CD4-positive, alpha-beta T cell (primary cell): ENCODE measurements at regions not wholly inside any gene's neighbourhood (a gene's known extent, or its start where the extent isn't known, plus 50 kb on each side); places are given as distances from the start of the nearest gene placed in this dataset.

ENCODE experiments used
- ATAC-seq: fragments of 200-7000 bp; cut with Tn5 transposase; one replicate; pipeline ENCODE4 v1.10.0; 2022; ENCODE audit warnings: mild to moderate bottlenecking; ENCODE audit not compliant: poor library complexity
- CTCF ChIA-PET: fragments of 350-600 bp; sonication (Branson Sonifier 250); formaldehyde crosslinking; loops from one replicate; lab custom pipeline; 2021; ENCODE audit warnings: antibody characterized with exemption, inconsistent platforms; lab: Charles Lee
- POLR2A ChIA-PET: fragments of 350-600 bp; sonication (Branson Sonifier 250); formaldehyde crosslinking; loops from one replicate; lab custom pipeline; 2021; ENCODE audit warnings: antibody characterized with exemption, inconsistent platforms; lab: Charles Lee
- DNase-seq, 14 experiments: peaks; one replicate each; pipeline ENCODE4 v3.0.0-alpha.2; 2013 to 2020; ENCODE audit warnings: mixed read lengths in 2 of 14
- H3K27ac ChIP-seq, 2 donors: one replicate each; pipeline versions ENCODE4 v1.5.1 to v1.7.0; 2013; ENCODE audit warnings: low read length in 2 of 2, low read depth in 1 of 2, mild to moderate bottlenecking in 1 of 2
- H3K27me3 ChIP-seq, 2 experiments: 1 replicate in 1 of 2; 2 replicates in 1 of 2; pipeline versions ENCODE4 v1.6.1 to v1.7.0; 2013; ENCODE audit warnings: low read length in 2 of 2, control low read depth in 1 of 2, mild to moderate bottlenecking in 1 of 2, moderate library complexity in 1 of 2; ENCODE audit not compliant: insufficient read depth in 2 of 2, control insufficient read depth in 1 of 2
- H3K36me3 ChIP-seq: one replicate; pipeline ENCODE4 v1.6.1; 2013; ENCODE audit warnings: low read length, control low read depth; ENCODE audit not compliant: insufficient read depth
- H3K4me1 ChIP-seq: one replicate; pipeline ENCODE4 v1.6.1; 2013; ENCODE audit warnings: low read length, control low read depth; ENCODE audit not compliant: insufficient read depth
- H3K4me3 ChIP-seq: one replicate; pipeline ENCODE4 v1.5.1; 2013; ENCODE audit warnings: mild to moderate bottlenecking, low read length, moderate library complexity
- H3K9me3 ChIP-seq, 2 experiments: 1 replicate in 1 of 2; 2 replicates in 1 of 2; pipeline versions ENCODE4 v1.6.1 to v1.7.0; 2013; ENCODE audit warnings: low read length in 2 of 2, mild to moderate bottlenecking in 2 of 2, control low read depth in 1 of 2, moderate library complexity in 1 of 2; ENCODE audit not compliant: control insufficient read depth in 1 of 2, insufficient read depth in 1 of 2
- H3K27ac Mint-ChIP-seq: one replicate; pipeline ENCODE4 v1.8.0; 2020; ENCODE audit warnings: mixed read lengths
- H3K27me3 Mint-ChIP-seq: one replicate; pipeline ENCODE4 v1.8.0; 2021; ENCODE audit warnings: mixed read lengths
- H3K36me3 Mint-ChIP-seq: one replicate; pipeline ENCODE4 v1.8.0; 2021; ENCODE audit warnings: low read depth, mixed read lengths
- H3K4me1 Mint-ChIP-seq: one replicate; pipeline ENCODE4 v1.8.0; 2021; ENCODE audit warnings: low read depth, mixed read lengths
- H3K4me3 Mint-ChIP-seq: one replicate; pipeline ENCODE4 v1.8.0; 2020; ENCODE audit warnings: mild to moderate bottlenecking, mixed read lengths
- H3K9me3 Mint-ChIP-seq: one replicate; pipeline ENCODE4 v1.8.0; 2020; ENCODE audit warnings: mixed read lengths
- intact Hi-C, 2 experiments: fragments of 100-400 bp; cut with DNase I in 1 of 2; cut with micrococcal nuclease in 1 of 2; formaldehyde crosslinking; loops; one replicate each; pipeline versions ENCODE4 v1.15.1 to v1.9.0; 2023 to 2025; cut with DNase I, micrococcal nuclease
- TF ChIP-seq, protein P1 (sequence below): fragments of 200-600 bp; IDR thresholded peaks from one replicate; pipeline ENCODE4 v1.8.0; 2022; ENCODE audit warnings: antibody characterized with exemption, mild to moderate bottlenecking

DNA sequence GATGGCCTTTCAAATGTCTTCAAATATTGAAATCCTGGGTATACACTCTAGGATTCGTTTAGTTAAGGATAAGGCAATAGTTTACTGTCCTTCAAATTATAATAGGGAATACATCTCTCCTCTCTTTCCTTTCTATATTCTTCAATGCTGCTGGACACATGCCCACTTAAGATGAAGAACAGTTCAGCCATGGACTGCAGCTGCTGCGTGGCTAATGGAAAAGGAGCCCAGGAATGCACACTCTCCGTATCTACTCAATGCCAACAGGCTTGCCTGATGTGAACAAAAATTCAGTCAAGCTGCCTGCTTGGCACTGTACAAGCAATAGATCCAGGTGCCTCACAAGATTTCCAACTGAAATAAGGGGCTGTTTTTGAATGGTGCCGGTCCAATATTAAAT, 321.2 kb upstream of the LYPLAL1 start:
- POLR2A ChIA-PET, result no interaction called here
- H3K4me1 ChIP-seq, result no peaks in the 10 kb centered on the region
- no peak for DNase-seq
- CTCF ChIA-PET, result no interaction called here
- peaks cover 2% of the 10 kb centered on the region for H3K9me3 Mint-ChIP-seq
- H3K27ac ChIP-seq, result no peak overlapping the region
- no peaks in the 10 kb centered on the region for H3K4me1 Mint-ChIP-seq
- no peak overlapping the region for H3K4me3 ChIP-seq
- intact Hi-C loops, result no loop called here
- TF ChIP-seq, protein P1, sequence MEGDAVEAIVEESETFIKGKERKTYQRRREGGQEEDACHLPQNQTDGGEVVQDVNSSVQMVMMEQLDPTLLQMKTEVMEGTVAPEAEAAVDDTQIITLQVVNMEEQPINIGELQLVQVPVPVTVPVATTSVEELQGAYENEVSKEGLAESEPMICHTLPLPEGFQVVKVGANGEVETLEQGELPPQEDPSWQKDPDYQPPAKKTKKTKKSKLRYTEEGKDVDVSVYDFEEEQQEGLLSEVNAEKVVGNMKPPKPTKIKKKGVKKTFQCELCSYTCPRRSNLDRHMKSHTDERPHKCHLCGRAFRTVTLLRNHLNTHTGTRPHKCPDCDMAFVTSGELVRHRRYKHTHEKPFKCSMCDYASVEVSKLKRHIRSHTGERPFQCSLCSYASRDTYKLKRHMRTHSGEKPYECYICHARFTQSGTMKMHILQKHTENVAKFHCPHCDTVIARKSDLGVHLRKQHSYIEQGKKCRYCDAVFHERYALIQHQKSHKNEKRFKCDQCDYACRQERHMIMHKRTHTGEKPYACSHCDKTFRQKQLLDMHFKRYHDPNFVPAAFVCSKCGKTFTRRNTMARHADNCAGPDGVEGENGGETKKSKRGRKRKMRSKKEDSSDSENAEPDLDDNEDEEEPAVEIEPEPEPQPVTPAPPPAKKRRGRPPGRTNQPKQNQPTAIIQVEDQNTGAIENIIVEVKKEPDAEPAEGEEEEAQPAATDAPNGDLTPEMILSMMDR, result no peak
- H3K36me3 Mint-ChIP-seq, result no peaks in the 10 kb centered on the region
- H3K36me3 ChIP-seq, result no peaks in the 10 kb centered on the region
- H3K9me3 ChIP-seq, result peaks cover 0 to 4% of the 10 kb centered on the region in 2 experiments
- H3K27me3 Mint-ChIP-seq, result no peaks in the 10 kb centered on the region
- ATAC-seq, result no peak
- H3K27ac Mint-ChIP-seq, result no peak overlapping the region
- H3K4me3 Mint-ChIP-seq, result no peak overlapping the region
- no peaks in the 10 kb centered on the region for H3K27me3 ChIP-seq

DNA sequence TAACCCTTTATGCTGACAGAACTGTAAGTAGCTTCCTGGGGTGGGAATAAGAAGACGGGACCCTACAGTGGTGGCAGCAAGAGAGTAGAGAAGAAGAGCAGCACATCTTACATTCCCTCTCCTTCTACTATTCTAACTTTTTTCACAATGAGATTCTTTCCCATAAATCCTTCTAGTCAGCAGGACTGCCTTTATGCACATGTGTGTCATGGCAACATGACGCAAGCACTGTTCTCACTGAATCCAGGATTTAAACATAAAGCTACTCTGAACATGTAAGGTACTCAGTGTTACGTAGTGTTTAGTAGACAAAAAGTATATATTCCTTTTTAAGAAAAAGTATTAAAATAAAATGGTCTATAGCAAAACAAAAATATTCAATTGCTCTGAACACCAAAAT, 309.7 kb upstream of the LYPLAL1 start:
- Histone ChIP-seq H3K36me3 (no peaks in the 10 kb centered on the region), H3K4me3 (no peak overlapping the region), H3K9me3 (no peaks in the 10 kb centered on the region), H3K4me1 (no peaks in the 10 kb centered on the region), H3K27ac (no peak overlapping the region), H3K27me3 (no peaks in the 10 kb centered on the region)
- Mint-ChIP-seq H3K27me3 (no peaks in the 10 kb centered on the region), H3K4me1 (no peaks in the 10 kb centered on the region), H3K4me3 (no peak overlapping the region), H3K27ac (no peak overlapping the region), H3K36me3 (no peaks in the 10 kb centered on the region), H3K9me3 (peaks cover 3% of the 10 kb centered on the region)
- ChIA-PET CTCF (no interaction called here), POLR2A (no interaction called here)
- no peak for DNase-seq
- TF ChIP-seq, protein P1, result no peak
- ATAC-seq, result no peak
- intact Hi-C loops, result no loop called here

DNA sequence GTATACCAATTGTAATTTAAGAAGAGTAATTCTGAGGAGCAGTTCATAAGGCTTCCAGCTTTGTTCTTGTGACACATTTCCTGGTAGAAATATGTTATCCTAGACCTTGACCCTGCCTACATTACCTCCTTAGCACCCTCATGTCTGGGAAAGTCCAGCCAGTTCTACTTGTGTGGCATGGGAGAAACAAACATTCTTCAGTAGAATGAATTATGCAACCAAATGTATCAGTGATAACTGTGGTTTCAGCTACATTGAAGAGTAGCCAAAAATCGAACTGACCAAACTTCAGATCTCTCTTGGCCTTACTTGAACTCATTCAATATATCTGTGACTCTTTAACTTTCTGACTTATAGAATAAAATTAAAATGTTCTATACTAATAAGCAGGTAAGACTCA, 308.1 kb upstream of the LYPLAL1 start:
- Histone ChIP-seq H3K36me3 (no peaks in the 10 kb centered on the region), H3K4me1 (no peaks in the 10 kb centered on the region), H3K27ac (no peak overlapping the region), H3K9me3 (no peaks in the 10 kb centered on the region), H3K4me3 (no peak overlapping the region), H3K27me3 (no peaks in the 10 kb centered on the region)
- DNase-seq (no peak), ATAC-seq (no peak)
- Mint-ChIP-seq H3K36me3 (no peaks in the 10 kb centered on the region), H3K27ac (no peak overlapping the region), H3K9me3 (peaks cover 7% of the 10 kb centered on the region), H3K4me1 (no peaks in the 10 kb centered on the region), H3K4me3 (no peak overlapping the region), H3K27me3 (no peaks in the 10 kb centered on the region)
- ChIA-PET CTCF (no interaction called here), POLR2A (no interaction called here)
- intact Hi-C loops, result no loop called here
- TF ChIP-seq, protein P1, result no peak
